NOMO-1 (cell line): ENCODE measurements at regions not wholly inside any gene's neighbourhood (a gene's known extent, or its start where the extent isn't known, plus 50 kb on each side); places are given as distances from the start of the nearest gene placed in this dataset.

Experiments
- DNase-seq, 2 experiments: peaks; one replicate each; lab custom pipeline; 2025; ENCODE audit not compliant: unreplicated experiment in 2 of 2; lab: John Stamatoyannopoulos, UW

DNA sequence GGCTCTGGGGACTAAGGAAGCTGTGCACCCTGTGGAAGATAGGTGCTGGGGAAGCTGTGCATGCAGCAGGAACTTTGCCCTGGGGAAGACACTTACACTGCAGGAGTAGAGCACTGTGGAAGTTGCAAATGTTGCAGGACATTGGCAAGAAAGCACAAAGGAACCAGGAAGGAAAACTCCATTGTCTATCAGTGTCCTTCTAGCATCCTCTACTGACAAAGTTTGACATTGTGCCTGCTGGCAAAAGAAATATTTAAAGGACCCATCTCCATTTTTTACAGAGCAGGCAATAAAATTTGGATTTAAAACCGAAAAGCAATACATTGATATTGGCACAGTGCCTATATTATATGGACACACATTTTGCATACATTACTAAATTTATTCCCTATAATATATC, 394.1 kb downstream of the PBX1 start:
- no peak for DNase-seq

DNA sequence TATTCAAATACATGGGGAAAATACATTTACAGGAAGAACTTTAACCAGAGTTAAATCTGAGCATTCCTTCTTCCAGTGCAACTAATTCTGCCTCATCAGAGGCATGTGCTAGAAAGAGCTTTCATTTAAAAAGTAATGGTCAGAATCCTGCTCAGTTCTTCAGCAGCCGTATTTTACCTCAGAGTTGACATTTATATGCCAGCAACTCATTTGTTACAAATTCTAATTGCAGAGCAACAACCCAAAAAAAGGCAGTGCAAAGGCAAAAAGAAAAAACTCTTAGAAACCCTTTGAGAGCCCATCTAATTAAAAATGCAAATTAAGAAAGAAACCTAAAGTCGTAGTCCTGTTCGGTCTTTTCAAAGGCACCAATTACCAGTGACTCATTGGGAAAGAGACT, 392.5 kb downstream of the PBX1 start:
- DNase-seq = no peak

DNA sequence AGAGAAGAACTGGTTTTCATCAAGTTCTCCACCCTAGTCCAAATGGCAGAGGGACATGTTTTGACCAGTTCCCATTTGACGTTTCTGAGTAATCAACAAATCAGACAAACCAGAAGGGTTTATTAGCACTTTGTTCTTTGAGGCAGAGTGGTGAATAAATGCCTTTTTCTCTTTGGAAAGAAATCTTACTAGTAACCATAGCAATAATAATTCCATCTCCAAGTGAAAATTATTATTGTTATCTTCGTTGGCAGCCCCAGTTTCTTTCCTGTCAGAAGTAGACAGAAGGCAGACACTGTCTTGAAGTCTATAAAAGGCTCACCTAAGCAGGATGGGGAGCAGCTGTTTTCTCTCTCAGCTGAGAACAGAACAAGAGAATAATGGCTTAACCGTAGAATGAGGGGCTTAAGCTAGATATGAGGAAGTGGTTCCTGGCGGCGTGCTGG, 391.6 kb downstream of the PBX1 start:
- DNase-seq = no peak

DNA sequence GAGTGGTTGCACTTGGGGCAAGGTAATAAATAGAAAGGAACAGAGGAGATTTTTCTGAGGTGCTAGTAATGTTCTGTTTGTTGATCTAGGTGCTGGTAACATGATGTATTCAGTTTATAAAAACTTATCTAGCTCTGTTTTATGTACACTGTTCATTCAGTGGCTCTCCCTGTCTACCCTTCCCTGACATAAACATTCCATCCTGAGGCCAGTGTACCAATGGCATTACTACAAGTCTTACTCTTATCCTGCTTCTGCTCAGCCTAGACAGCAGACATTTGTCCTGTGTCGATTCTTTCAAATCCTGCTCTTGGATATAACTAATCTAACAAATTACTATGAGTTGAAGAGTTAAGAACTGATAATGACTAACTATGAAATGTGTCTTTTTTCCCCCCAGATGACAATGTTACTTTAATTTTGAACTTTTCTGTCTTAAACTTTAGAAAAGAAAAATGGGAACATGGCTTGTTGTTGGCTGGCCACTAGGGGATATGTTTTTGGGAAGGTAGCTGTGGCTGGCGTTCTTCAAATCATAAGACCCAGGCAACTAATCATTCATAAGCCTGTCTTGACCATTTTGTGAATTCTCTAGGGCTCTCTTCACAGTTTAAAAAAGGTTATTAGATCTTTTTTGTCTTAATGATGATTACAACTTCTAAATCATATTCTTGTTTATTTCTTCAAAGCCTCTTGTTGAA, 390.9 kb downstream of the PBX1 start:
- DNase-seq = no peak

DNA sequence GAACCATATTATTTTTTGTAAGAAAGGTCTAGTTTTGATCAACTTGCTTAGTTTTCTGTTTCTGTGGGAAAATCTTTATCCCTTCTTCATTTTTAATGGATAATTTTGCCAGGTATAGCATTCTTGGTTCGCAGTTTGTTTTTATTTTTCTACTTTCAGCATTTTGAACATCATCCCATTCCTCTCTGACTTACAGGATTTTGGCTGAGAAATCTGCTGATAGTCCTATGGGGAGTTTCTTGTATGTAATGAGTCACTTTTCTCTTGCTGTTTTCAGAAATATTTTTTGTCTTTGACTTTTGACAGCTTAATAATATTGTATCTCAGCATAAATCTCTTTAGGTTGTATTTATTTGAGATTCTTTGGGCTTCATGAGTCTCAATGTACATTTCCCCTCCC, 389.1 kb downstream of the PBX1 start:
- no peak for DNase-seq

DNA sequence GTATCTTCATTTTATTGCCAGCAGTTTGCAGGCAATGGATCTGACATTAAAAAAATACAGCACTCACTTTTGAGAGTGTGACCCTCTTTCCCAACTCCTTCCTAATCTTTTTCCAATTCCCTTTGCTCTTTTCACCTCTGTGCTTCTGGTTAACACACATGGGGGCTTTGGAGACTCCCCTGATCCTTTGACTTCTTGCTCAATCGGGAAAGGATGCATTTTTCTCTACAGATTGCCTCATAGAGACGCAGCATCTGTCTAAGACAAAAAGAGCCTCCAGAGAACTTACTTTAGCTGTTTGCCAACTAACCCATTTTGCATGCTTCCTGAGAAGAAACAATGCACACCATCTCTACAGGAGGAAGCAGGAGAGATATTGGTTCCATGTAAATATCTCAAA, 378.3 kb downstream of the PBX1 start:
- no peak for DNase-seq

DNA sequence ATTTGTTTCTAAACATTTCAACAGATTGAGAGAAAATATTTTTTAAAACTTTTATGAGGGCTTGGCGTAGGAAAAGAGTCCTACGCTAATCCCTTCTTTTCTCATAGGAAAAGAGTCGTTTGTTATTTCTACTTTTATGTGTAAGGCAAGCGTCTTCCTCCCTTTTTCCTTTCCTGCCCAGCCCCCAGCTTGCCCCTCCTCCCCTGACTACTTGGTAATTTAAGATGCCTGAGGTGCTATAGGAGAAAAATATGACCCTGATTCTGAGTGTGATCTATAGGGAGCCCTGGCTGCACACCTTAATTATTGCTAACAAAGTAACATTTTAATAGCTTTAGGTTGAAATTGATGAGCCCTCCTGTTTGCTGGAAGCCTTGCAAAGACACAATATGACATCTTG, 373.6 kb downstream of the PBX1 start:
- no peak for DNase-seq

DNA sequence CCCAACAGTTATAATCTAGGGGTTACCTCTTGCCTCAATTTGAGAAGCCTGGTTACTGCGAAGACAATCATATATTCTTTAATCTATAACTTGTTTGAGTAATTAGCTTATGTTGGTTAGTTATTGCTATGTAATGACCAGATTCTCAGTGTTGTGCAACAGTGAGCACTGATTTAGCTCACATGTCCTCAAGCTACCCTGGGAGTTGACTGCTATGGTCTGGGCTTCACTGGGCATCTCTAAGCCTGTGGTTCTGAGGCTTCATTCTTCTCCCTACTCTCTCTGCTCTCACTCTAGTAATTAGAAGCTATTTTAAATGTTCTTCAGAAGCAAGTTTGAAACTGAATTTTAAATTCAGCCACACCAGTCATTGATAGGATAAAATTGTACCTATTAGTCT, 371.8 kb downstream of the PBX1 start:
- DNase-seq = no peak

DNA sequence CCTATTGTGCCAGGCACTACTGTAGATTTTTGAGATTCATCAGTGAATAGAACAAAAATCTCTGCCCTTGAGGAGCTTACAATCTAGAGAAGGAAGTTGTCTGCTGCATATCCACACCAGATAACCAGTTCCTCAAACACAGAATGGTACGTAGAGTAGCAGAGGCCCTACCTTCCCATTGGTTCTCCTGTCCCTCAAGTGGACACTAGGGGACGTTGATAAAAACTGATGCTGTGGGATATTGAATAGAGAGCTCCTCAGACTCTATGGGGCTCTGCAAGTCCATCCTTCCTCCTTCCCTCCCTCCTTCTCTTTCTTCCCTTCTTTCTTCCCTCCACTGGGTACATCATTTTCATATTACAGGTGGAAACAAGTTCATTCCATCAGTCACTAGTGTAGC, 371.3 kb downstream of the PBX1 start:
- no peak for DNase-seq

DNA sequence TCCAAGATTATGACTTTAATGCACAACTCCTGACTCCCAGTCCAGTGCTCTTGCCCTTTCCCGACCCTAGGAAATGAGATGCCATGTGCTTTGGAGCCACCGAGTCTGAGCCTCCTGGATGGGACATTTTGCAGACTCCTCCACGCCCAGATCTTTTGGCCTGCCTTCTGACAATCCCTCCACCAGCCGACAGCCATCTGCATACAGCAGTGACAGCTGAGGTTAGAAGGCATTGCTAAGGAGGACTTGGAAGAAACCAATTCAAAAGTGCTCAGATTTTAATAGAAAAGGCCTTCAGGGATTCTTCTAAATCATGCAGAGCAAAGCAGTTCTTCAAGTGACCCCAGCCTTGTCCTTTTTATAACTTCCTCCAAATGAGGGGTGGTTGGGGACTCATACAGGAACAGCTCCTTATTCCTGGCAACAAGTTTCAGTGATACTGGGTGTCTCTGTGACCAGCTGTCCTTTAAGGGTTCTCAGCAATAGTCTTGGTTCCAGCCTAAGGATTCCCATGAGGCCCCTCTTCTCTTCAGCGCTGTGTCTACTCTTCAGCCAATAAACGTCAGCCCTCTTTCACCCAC, 369.3 kb downstream of the PBX1 start:
- DNase-seq = no peak

DNA sequence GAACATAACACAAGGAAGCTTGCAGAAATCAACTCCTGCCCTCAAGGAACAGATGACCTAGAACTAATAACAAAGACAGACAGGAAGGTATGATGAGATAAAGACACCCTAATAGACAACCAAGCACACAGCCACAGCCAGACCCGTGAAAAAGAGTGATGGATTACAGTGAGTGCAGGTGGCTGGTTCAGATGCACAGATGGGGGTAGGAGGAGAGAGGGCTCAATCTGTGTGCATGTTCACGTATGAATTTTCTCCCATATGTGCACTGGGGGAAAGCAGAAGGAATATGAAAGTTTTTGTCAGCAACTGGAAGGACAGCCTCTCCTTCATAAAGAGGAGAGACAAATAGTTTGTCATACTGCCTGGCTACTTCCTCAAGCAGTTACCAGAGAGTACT, 367.1 kb downstream of the PBX1 start:
- DNase-seq = no peak

DNA sequence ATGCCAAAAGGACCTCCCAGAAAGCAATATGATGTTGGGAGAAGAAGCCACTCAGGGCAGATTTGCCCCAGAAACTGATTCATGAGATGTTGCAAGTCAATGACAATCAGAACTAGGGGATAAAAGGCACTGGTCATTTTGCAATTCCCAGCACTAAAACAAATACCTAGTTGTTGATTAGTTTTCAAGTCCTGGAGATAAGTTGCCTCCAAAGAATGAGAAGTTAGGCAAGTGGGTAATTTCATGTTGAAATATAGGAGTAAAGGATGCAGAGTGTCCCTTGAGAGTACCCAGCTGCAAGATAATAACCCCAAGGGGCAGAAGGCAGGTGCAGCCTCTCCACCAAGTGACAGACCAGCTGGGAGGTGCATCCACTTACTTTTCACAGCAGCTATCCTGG, 363.6 kb downstream of the PBX1 start:
- DNase-seq = no peak

DNA sequence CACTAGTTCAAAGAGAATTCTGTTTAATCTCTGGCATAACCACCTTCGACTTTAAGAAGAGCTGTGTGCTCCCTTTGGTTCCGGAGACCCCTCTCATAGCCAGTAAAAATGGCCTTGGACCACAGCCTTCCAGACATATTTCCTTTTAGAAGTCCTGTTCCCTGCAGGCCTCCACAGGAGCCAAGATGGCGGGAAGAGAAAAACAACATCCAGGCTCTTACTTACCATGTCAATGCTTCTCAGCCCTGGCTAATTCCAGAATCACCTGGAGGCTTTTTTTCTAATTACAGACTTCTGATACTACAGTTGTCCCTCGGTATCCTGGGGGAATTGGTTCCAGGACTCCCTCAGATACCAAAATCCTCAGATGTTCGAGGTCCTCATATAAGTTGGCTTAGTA, 362.5 kb downstream of the PBX1 start:
- DNase-seq = no peak

DNA sequence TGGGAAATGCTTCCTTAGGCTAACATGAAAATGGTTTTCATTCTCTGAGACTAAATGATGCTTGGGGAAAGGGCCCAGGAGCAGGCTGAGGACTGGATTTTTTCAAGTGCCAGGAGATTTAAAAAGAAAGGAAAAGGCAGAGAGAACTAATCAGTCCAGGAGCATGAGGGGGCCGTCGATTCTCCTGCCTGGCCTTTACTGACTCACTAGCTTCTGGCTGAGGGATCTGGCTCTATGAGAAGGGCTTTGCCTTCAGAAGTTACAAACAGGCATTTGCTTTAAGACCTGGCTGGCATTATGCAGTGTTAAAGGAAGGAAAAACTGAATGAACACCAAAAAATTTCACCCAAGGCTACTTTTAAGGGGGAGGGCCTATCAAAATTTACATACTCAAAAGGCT, 359.2 kb downstream of the PBX1 start:
- DNase-seq = no peak

DNA sequence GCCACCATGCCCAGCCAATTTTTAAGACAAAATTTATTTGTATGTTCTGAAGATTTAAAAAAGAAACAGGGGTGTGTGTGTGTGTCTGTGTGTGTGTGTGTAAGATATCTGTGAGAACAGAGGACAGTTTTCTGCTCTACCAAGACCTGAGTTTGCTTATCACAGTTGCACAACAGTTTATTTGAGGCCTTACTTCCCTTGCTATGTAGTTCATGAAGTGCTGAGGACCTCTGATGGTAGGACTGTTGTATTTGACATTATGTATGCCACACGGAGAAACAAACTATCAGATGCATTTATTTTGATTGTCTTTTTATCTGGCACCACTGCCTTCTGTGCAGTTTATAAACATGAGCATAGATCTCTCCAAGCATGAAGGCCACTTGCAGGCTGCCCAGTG, 355.2 kb downstream of the PBX1 start:
- DNase-seq = no peak

DNA sequence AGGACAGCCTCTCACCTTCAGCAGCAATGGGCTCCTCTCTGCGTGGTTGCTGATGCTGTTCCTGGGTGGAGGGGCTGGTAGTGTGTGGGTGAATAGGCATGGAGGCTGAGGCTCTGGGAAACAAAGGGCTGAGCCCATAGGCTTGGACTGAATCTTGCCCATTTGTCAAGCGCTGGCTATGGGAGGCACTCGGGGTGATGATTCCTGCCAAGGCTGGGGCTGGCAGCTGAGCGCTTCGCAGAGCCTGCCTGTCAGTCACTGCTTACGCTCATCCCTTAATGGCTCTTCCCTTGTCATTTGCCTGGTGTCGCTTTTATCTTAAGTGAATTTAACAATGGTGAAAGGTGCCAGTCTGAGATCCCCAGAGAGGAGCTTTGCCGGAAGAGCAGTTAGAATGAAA, 353.3 kb downstream of the PBX1 start:
- DNase-seq = no peak

DNA sequence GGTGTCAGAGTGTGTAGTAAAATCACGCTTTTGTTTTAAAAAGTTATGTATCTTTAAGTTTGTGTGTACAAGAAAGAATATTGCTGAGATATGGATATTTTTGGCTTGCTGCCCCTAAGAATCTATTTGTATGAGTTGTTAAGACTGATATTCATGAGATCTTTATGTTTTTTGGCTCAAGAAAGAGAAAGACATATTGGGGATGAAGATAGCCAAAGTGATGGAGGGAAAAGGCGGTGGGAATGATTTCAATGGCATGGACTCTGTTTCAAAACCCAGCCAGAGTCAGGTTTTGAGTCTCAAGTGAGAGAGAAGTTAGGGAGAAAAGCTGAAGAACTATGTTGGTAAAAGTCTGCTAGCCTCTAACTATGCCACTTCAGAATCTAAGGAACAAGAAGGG, 351.7 kb downstream of the PBX1 start:
- DNase-seq = no peak

DNA sequence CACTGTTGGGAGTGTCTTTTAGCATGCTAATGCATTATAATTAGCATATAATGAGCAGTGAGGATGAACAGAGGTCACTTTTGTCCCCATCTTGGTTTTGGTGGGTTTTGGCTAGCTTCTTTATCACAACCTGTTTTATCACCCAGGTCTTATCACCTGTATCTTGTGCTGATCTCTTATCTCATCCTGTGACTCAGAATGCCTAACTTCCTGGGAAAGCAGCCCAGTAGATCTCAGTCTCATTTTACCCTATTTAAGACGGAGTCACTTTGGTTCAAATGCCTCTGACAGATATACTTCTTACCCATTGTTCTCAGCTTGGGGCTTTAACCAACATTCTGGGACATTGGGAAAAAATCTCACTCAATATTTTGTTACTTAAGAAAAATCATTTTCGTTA, 348.7 kb downstream of the PBX1 start:
- no peak for DNase-seq

DNA sequence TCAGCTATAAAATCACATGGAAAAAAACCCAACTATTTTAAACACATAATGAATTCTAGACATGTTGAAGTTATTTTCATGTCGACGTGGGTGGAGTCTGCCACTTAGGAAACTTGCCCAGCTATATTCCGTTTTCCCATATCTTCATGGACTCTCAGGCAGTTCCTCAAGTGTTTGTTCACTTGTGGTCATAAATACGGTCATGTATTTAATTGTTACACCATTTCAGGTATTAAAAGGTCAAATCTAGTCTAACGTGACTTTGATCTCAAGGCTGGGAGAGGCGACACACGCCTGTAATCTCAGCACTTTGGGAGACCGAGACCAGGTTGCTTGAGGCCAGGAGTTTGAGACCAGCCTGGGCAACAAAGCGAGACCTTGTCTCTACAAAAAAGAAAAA, 346.9 kb downstream of the PBX1 start:
- DNase-seq = no peak

DNA sequence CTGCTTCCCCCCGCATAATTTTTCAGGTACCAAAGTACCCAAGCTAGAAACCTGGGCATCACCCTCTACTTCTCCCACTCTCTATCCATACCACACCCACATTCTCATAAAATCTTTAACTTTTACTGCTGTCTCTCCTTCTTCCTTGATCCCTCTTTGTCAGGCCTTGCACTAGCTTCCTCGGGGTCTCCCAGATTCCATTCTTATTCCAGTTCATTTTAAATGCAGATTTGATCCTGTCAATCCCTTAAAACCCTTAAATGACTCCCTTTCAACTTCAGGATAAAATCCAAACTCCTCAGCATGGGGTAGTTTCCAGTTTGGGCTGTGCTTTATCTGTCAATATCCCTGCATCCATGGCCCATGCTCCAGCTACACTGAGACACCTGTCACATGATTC, 343.5 kb downstream of the PBX1 start:
- DNase-seq = no peak
